Esophagus muscularis mucosa (tissue), 4 donors: ENCODE measurements at regions not wholly inside any gene's neighbourhood (a gene's known extent, or its start where the extent isn't known, plus 50 kb on each side); places are given as distances from the start of the nearest gene placed in this dataset.
"Not testable (repeated sequence)": the region's sequence is repeated elsewhere in the genome, so short reads cannot be mapped to it uniquely, and the experiment has no call there.

ENCODE experiments used
- DNase-seq: peaks from one replicate; pipeline ENCODE4 v3.0.0-alpha.2; 2017; ENCODE audit errors: extremely low spot score
- H3K27ac ChIP-seq, 4 donors: fragments of 200-600 bp; sonication (generic); replicated peaks in 1 of 4; 1 replicate in 3 of 4; 2 replicates in 1 of 4; pipeline ENCODE4 v1.5.1; 2016 to 2019; ENCODE audit warnings: mild to moderate bottlenecking in 1 of 4
- H3K27me3 ChIP-seq, 4 donors: fragments of 200-600 bp; sonication (generic); one replicate each; pipeline versions ENCODE4 v1.5.1 to v1.6.0; 2016 to 2019
- H3K36me3 ChIP-seq, 4 donors: fragments of 200-600 bp; sonication (generic); one replicate each; pipeline ENCODE4 v1.5.1; 2016 to 2019
- H3K4me1 ChIP-seq, 4 donors: fragments of 200-600 bp; sonication (generic); one replicate each; pipeline ENCODE4 v1.5.1; 2016 to 2019
- H3K4me3 ChIP-seq, 4 donors: fragments of 200-600 bp; sonication (generic); 1 replicate in 2 of 4; 2 replicates in 2 of 4; pipeline ENCODE4 v1.5.1; 2016 to 2019; ENCODE audit warnings: mild to moderate bottlenecking in 4 of 4, moderate library complexity in 1 of 4
- H3K9me3 ChIP-seq, 4 donors: fragments of 200-600 bp; sonication (generic); 1 replicate in 3 of 4; 2 replicates in 1 of 4; pipeline ENCODE4 v1.5.1; 2016 to 2019
- CTCF ChIP-seq, 3 experiments: fragments of 200-600 bp in 2 of 3; fragments of 450-650 bp in 1 of 3; sonication (generic) in 2 of 3; IDR thresholded peaks; one replicate each; pipeline ENCODE4 v1.5.1; 2017 to 2019; ENCODE audit warnings: antibody characterized with exemption in 3 of 3, mild to moderate bottlenecking in 2 of 3, moderate library complexity in 1 of 3
- EP300 ChIP-seq: sonication (generic); formaldehyde crosslinking; IDR thresholded peaks from one replicate; pipeline ENCODE4 v1.6.1; 2017; ENCODE audit warnings: antibody characterized with exemption
- POLR2A ChIP-seq: fragments of 450-650 bp; IDR thresholded peaks from one replicate; pipeline ENCODE4 v1.6.1; 2017; ENCODE audit warnings: antibody characterized with exemption, moderate library complexity, mild to moderate bottlenecking, low read depth
- POLR2AphosphoS5 ChIP-seq, 2 donors: sonication (generic); formaldehyde crosslinking; IDR thresholded peaks; one replicate each; pipeline ENCODE4 v1.6.1; 2017; ENCODE audit warnings: antibody characterized with exemption in 2 of 2
- WGBS: methylation state at CpG from one replicate; pipeline ENCODE4 v1.1.5; 2018; 5-methylcytosine and 5-hydroxymethylcytosine counted together
- intact Hi-C: fragments of 100-400 bp; cut with DNase I; formaldehyde crosslinking; loops from one replicate; pipeline ENCODE4 v1.15.1; 2023

- Histone ChIP-seq H3K4me3 (no peak overlapping the region), H3K9me3 (no peaks in the 10 kb centered on the region), H3K27me3 (no peaks in the 10 kb centered on the region), H3K4me1 (no peaks in the 10 kb centered on the region), H3K36me3 (no peaks in the 10 kb centered on the region), H3K27ac (no peak overlapping the region)
- DNase-seq = no peak
- no peak for TF ChIP-seq EP300
- TF ChIP-seq CTCF (IDR thresholded peaks at IDR 0.05) = no peak
- TF ChIP-seq POLR2AphosphoS5 (IDR thresholded peaks at IDR 0.05) = no peak
- TF ChIP-seq POLR2A = no peak
- WGBS = 83% methylated on average over 2 of the region's 2 CpGs
- intact Hi-C loops = no loop called here
These were observed 384.8 kb downstream of the MAT2B start for GRCh38 chr5:163890261-163890660.

GRCh38 chr5:163893281-163893680 is 387.9 kb downstream of the MAT2B start:
- intact Hi-C loops = no loop called here
- H3K27me3 ChIP-seq = no peaks in the 10 kb centered on the region
- DNase-seq = no peak
- H3K27ac ChIP-seq = no peak overlapping the region
- 85% methylated on average over 2 of the region's 2 CpGs for WGBS
- no peak overlapping the region for H3K4me3 ChIP-seq
- no peaks in the 10 kb centered on the region for H3K36me3 ChIP-seq
- TF ChIP-seq CTCF (IDR thresholded peaks at IDR 0.05) = no peak
- TF ChIP-seq POLR2AphosphoS5 (IDR thresholded peaks at IDR 0.05) = no peak
- TF ChIP-seq EP300 = no peak
- no peak for TF ChIP-seq POLR2A
- no peaks in the 10 kb centered on the region for H3K9me3 ChIP-seq
- H3K4me1 ChIP-seq = no peaks in the 10 kb centered on the region

GRCh38 chr5:163894645-163895044 is 389.2 kb downstream of the MAT2B start:
- Histone ChIP-seq H3K27me3 (no peaks in the 10 kb centered on the region), H3K4me1 (no peaks in the 10 kb centered on the region), H3K27ac (no peak overlapping the region), H3K4me3 (no peak overlapping the region), H3K36me3 (no peaks in the 10 kb centered on the region), H3K9me3 (no peaks in the 10 kb centered on the region)
- intact Hi-C loops = no loop called here
- TF ChIP-seq EP300 (no peak), CTCF (IDR thresholded peaks at IDR 0.05) (no peak), POLR2A (no peak), POLR2AphosphoS5 (IDR thresholded peaks at IDR 0.05) (no peak)
- no peak for DNase-seq

GRCh38 chr5:163898873-163899272 is 393.5 kb downstream of the MAT2B start:
- Histone ChIP-seq H3K4me3 (no peak overlapping the region), H3K27ac (no peak overlapping the region), H3K36me3 (no peaks in the 10 kb centered on the region), H3K27me3 (no peaks in the 10 kb centered on the region), H3K9me3 (peaks cover 0 to 12% (median 2%) of the 10 kb centered on the region in 4 donors), H3K4me1 (no peaks in the 10 kb centered on the region)
- TF ChIP-seq POLR2A (no peak), EP300 (no peak), CTCF (IDR thresholded peaks at IDR 0.05) (no peak), POLR2AphosphoS5 (IDR thresholded peaks at IDR 0.05) (no peak)
- no peak for DNase-seq
- intact Hi-C loops = no loop called here

GRCh38 chr5:163907783-163908182 is 402.4 kb downstream of the MAT2B start:
- WGBS = 72% methylated on average over 1 of the region's 1 CpG
- intact Hi-C loops, H3K27ac ChIP-seq, DNase-seq, H3K4me1 ChIP-seq, H3K9me3 ChIP-seq, H3K27me3 ChIP-seq, H3K36me3 ChIP-seq, H3K4me3 ChIP-seq: not testable (repeated sequence)
